ENCODE measurements at regions not wholly inside any gene's neighbourhood (a gene's known extent, or its start where the extent isn't known, plus 50 kb on each side); places are given as distances from the start of the nearest gene placed in this dataset.

DNA sequence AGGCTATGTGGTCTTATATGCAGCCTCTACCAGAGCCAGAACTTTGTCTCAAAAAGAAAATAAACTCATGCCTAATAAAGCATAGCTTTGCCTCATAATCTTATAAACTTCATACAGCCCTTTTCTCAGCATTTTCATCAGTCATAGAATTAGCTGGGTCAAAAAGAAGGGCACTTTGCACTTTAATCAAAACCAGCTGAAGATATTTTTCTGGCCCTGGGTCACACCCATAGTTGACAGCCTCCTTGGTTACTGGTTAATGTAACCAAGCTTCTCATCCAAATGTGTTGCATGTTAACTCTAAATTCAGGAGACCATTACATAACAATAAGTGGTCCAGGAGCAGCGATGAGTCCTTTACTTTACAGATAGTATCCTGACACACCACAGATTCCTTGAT lies 558.2 kb downstream of the FLRT2 start:
- no peaks in the 10 kb centered on the region; the same call in 2 of the 3 replicates for H3K9me3 ChIP-seq (replicated peaks; ENCODE audit: control insufficient read depth, insufficient read depth, low read length)
- no peaks in the 10 kb centered on the region for H3K27me3 ChIP-seq (replicated peaks in 1 of 2; ENCODE audit: control insufficient read depth in 2 of 2, insufficient read depth in 2 of 2, low read length in 1 of 2)
- no peak overlapping the region for H3K27ac ChIP-seq (ENCODE audit: control insufficient read depth, insufficient read depth)
- no peak overlapping the region for H3K9ac ChIP-seq (ENCODE audit: control insufficient read depth, insufficient read depth, low read length)
- CTCF ChIA-PET: no interaction called here
- H3K4me1 ChIP-seq (ENCODE audit: control insufficient read depth, insufficient read depth, low read length): no peaks in the 10 kb centered on the region
- intact Hi-C loops (cut with micrococcal nuclease; ENCODE audit: unreplicated experiment): no loop called here
- H3K4me2 ChIP-seq (ENCODE audit: control insufficient read depth, insufficient read depth): no peak overlapping the region
- RAD21 ChIA-PET (ENCODE audit: unreplicated experiment): no interaction called here
- SMC1A ChIA-PET (ENCODE audit: uncharacterized antibody, unreplicated experiment): no interaction called here
- TF ChIP-seq SIX5 (IDR thresholded peaks at IDR 0.05; ENCODE audit: low read depth, low read length, severe bottlenecking) (no peak), GABPA (IDR thresholded peaks at IDR 0.05; ENCODE audit: low read depth) (no peak), STAT1 (conservative IDR thresholded peaks at IDR 0.05) (no peak), SREBF2 (IDR thresholded peaks at IDR 0.05; ENCODE audit: low read length) (no peak), BRCA1 (IDR thresholded peaks at IDR 0.05; ENCODE audit: low read depth, low read length) (no peak)
- in situ Hi-C loops (cut with MboI): no loop called here
- FAIRE-seq: no peak
- POLR2A ChIA-PET: no interaction called here
- ATAC-seq: no peak
- WGBS (ENCODE audit: insufficient coverage, insufficient replicate concordance, low lambda C conversion rate, missing lambda C conversion rate): 13% methylated on average over 1 of the region's 1 CpG
- no TSS peak for BruUV-seq (replicated peaks)
- no peak overlapping the region for H3K4me3 ChIP-seq
- no peak for DNase-seq (ENCODE audit: low read depth, low spot score)
- H3K36me3 ChIP-seq (ENCODE audit: control insufficient read depth in 2 of 2, insufficient read depth in 2 of 2, low read length in 1 of 2): no peaks in the 10 kb centered on the region
- H2AFZ ChIP-seq (ENCODE audit: control insufficient read depth, low read depth, low read length): no peak overlapping the region
- H4K20me1 ChIP-seq (ENCODE audit: control insufficient read depth, insufficient read depth): no peaks in the 10 kb centered on the region
- no peaks in the 10 kb centered on the region for H3K79me2 ChIP-seq (ENCODE audit: control insufficient read depth, insufficient read depth, low read length)

- WGBS (ENCODE audit: insufficient coverage, insufficient replicate concordance, low lambda C conversion rate, missing lambda C conversion rate): 0% methylated on average over 2 of the region's 2 CpGs
- POLR2A ChIA-PET: no interaction called here
Observed at GRCh38 chr14:86087377-86087776, 557.4 kb downstream of the FLRT2 start.

More at GRCh38 chr14:86087377-86087776, 557.4 kb downstream of the FLRT2 start:
- in situ Hi-C loops (cut with MboI) (no loop called here), intact Hi-C loops (cut with micrococcal nuclease; ENCODE audit: unreplicated experiment) (no loop called here)
- Histone ChIP-seq H3K36me3 (ENCODE audit: control insufficient read depth in 2 of 2, insufficient read depth in 2 of 2, low read length in 1 of 2) (no peaks in the 10 kb centered on the region), H3K9me3 (replicated peaks; ENCODE audit: control insufficient read depth, insufficient read depth, low read length) (no peaks in the 10 kb centered on the region; the same call in 2 of the 3 replicates), H3K27ac (ENCODE audit: control insufficient read depth, insufficient read depth) (no peak overlapping the region), H3K4me1 (ENCODE audit: control insufficient read depth, insufficient read depth, low read length) (no peaks in the 10 kb centered on the region), H3K4me3 (no peak overlapping the region), H3K4me2 (ENCODE audit: control insufficient read depth, insufficient read depth) (no peak overlapping the region), H2AFZ (ENCODE audit: control insufficient read depth, low read depth, low read length) (no peak overlapping the region), H3K79me2 (ENCODE audit: control insufficient read depth, insufficient read depth, low read length) (no peaks in the 10 kb centered on the region), H3K9ac (ENCODE audit: control insufficient read depth, insufficient read depth, low read length) (no peak overlapping the region), H3K27me3 (replicated peaks in 1 of 2; ENCODE audit: control insufficient read depth in 2 of 2, insufficient read depth in 2 of 2, low read length in 1 of 2) (no peaks in the 10 kb centered on the region), H4K20me1 (ENCODE audit: control insufficient read depth, insufficient read depth) (no peaks in the 10 kb centered on the region)
- FAIRE-seq (no peak), DNase-seq (ENCODE audit: low read depth, low spot score) (no peak), ATAC-seq (no peak)
- ChIA-PET RAD21 (ENCODE audit: unreplicated experiment) (no interaction called here), SMC1A (ENCODE audit: uncharacterized antibody, unreplicated experiment) (no interaction called here), CTCF (no interaction called here)
- TF ChIP-seq NFXL1 (IDR thresholded peaks at IDR 0.05; ENCODE audit: borderline replicate concordance) (no peak), BRCA1 (IDR thresholded peaks at IDR 0.05; ENCODE audit: low read depth, low read length) (no peak), HDAC2 (IDR thresholded peaks at IDR 0.05) (no peak), ZNF207 (IDR thresholded peaks at IDR 0.05; ENCODE audit: borderline replicate concordance) (no peak), ZBED1 (IDR thresholded peaks at IDR 0.05; ENCODE audit: borderline replicate concordance) (no peak), BCL3 (IDR thresholded peaks at IDR 0.05; ENCODE audit: borderline replicate concordance, insufficient read depth, low read depth, low read length, poor library complexity, severe bottlenecking) (no peak), STAT3 (IDR thresholded peaks at IDR 0.05; ENCODE audit: low read depth, low read length) (no peak), JUNB (IDR thresholded peaks at IDR 0.05) (no peak)
- BruUV-seq (replicated peaks): no TSS peak
